DND-41 (cell line): ENCODE measurements at regions not wholly inside any gene's neighbourhood (a gene's known extent, or its start where the extent isn't known, plus 50 kb on each side); places are given as distances from the start of the nearest gene placed in this dataset.

ENCODE experiments used
- ATAC-seq: fragments of 200-7000 bp; cut with Tn5 transposase; 3 replicates; pipeline ENCODE4 v1.9.1; 2021; ENCODE audit warnings: low read depth; ENCODE audit not compliant: insufficient read depth
- DNase-seq: peaks from one replicate; pipeline ENCODE4 v3.0.0-alpha.2; 2020
- H2AFZ ChIP-seq: 2 replicates; pipeline ENCODE4 v1.6.0; 2012; ENCODE audit warnings: low read depth, low read length
- H3K27ac ChIP-seq: 2 replicates; pipeline ENCODE4 v1.5.1; 2012; ENCODE audit warnings: low read length, inconsistent platforms
- H3K27me3 ChIP-seq: fragments of 200-600 bp; sonication (generic); 2 replicates; pipeline ENCODE4 v1.6.0; 2012; ENCODE audit warnings: low read length, mild to moderate bottlenecking, inconsistent platforms; ENCODE audit not compliant: insufficient read depth, poor library complexity
- H3K36me3 ChIP-seq: 2 replicates; pipeline ENCODE4 v1.5.1; 2012; ENCODE audit warnings: low read length, inconsistent platforms; ENCODE audit not compliant: insufficient read depth
- H3K4me1 ChIP-seq: 2 replicates; pipeline ENCODE4 v1.5.1; 2012; ENCODE audit warnings: mild to moderate bottlenecking, low read length; ENCODE audit not compliant: insufficient read depth
- H3K4me2 ChIP-seq: 2 replicates; pipeline ENCODE4 v1.6.0; 2012; ENCODE audit warnings: mild to moderate bottlenecking, moderate library complexity, low read length, inconsistent platforms; ENCODE audit not compliant: insufficient read depth
- H3K4me3 ChIP-seq, 2 experiments: fragments of 200-600 bp in 1 of 2; shearing (Covaris generic) in 1 of 2; 2 replicates each; pipeline ENCODE4 v1.5.1; 2012 to 2016; ENCODE audit warnings: inconsistent platforms in 2 of 2, low read length in 2 of 2, mild to moderate bottlenecking in 2 of 2, low read depth in 1 of 2, moderate library complexity in 1 of 2
- H3K79me2 ChIP-seq: 2 replicates; pipeline ENCODE4 v1.6.0; 2012; ENCODE audit warnings: low read length, inconsistent platforms; ENCODE audit not compliant: insufficient read depth
- H3K9ac ChIP-seq: 2 replicates; pipeline ENCODE4 v1.6.0; 2012; ENCODE audit warnings: low read depth, mild to moderate bottlenecking, inconsistent platforms, low read length, moderate library complexity
- H3K9me3 ChIP-seq: 2 replicates; pipeline ENCODE4 v1.5.1; 2012; ENCODE audit warnings: low read length, moderate library complexity, mild to moderate bottlenecking, inconsistent platforms; ENCODE audit not compliant: insufficient read depth, severe bottlenecking
- H4K20me1 ChIP-seq: 2 replicates; pipeline ENCODE4 v1.6.0; 2012; ENCODE audit warnings: low read length; ENCODE audit not compliant: insufficient read depth
- EZH2 ChIP-seq: IDR thresholded peaks from 3 replicates; pipeline ENCODE4 v1.6.1; 2012; ENCODE audit warnings: borderline replicate concordance, low read depth, mild to moderate bottlenecking, moderate library complexity, low read length, inconsistent platforms; ENCODE audit not compliant: severe bottlenecking
- TF ChIP-seq, protein P1 (sequence below): IDR thresholded peaks from 2 replicates; pipeline ENCODE4 v1.5.1; 2012; ENCODE audit warnings: borderline replicate concordance, low read length, moderate library complexity, mild to moderate bottlenecking; ENCODE audit not compliant: poor library complexity, severe bottlenecking; ENCODE audit errors: extremely low read depth

DNA sequence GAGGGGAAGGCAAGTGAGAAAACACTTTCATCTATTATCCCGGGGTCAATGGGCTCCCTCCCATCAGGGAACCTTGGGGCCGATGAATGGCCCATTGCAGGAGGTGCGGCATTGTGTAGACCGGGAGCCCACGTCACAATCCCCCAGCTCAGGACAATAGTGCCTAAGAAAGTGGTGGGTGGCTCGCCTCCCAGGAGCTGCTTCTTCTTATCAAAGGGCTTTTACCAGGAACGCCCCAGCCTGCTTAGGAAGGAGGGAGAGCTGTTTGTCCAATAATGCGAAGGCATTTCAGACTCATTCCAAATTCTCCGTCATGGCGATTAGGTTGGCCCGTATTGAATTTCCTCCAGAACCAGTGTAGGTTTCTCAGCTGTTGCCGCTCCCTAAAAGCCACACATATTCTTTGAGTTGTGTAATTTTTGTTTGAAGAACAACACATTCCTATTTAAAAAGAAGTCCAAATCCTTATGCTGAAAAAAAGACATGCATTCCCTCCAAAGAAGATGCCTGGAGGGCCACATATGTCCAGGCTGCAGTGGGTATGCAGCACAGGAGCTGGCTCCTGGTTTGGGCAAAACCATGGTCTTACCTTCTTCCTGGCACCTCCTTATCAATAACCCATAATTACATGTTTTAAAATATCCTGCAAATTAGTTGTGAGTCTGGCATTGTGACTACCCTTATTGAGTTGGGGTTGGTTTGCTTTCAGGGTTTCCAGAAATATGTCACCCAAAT, 264.7 kb downstream of the MYCN start:
- H3K9me3 ChIP-seq: peaks cover 6% of the 10 kb centered on the region
- no peaks in the 10 kb centered on the region for H4K20me1 ChIP-seq
- H3K79me2 ChIP-seq: no peaks in the 10 kb centered on the region
- H3K36me3 ChIP-seq: no peaks in the 10 kb centered on the region
- ATAC-seq (no peak), DNase-seq (no peak)
- no peaks in the 10 kb centered on the region for H3K27me3 ChIP-seq
- no peak overlapping the region for H3K4me3 ChIP-seq
- no peak overlapping the region for H2AFZ ChIP-seq
- H3K4me1 ChIP-seq: no peaks in the 10 kb centered on the region
- H3K9ac ChIP-seq: no peak overlapping the region
- no peak overlapping the region for H3K4me2 ChIP-seq
- no peak overlapping the region for H3K27ac ChIP-seq
- TF ChIP-seq, protein P1, sequence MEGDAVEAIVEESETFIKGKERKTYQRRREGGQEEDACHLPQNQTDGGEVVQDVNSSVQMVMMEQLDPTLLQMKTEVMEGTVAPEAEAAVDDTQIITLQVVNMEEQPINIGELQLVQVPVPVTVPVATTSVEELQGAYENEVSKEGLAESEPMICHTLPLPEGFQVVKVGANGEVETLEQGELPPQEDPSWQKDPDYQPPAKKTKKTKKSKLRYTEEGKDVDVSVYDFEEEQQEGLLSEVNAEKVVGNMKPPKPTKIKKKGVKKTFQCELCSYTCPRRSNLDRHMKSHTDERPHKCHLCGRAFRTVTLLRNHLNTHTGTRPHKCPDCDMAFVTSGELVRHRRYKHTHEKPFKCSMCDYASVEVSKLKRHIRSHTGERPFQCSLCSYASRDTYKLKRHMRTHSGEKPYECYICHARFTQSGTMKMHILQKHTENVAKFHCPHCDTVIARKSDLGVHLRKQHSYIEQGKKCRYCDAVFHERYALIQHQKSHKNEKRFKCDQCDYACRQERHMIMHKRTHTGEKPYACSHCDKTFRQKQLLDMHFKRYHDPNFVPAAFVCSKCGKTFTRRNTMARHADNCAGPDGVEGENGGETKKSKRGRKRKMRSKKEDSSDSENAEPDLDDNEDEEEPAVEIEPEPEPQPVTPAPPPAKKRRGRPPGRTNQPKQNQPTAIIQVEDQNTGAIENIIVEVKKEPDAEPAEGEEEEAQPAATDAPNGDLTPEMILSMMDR: no peak
- no peak for TF ChIP-seq EZH2

DNA sequence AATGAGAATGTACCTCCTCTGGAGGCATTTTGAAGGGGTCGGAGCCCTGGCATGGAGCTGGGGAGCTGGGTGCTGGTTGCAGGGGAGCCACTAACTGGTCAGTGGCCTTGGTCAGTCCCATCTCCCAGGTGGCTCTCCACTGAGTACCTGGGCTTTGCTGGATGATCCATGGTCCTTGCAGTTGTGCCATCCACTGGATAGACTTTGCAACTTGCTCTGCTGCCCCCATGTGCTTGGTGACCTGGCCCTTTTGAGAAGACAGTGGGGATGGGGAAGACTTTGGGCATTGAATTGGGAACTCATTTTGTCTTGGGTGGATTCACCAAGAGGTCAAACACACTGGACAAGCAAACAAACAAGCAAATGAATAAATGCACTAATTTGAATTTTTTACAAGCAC, 263.9 kb downstream of the MYCN start:
- H3K9me3 ChIP-seq: peaks cover 6% of the 10 kb centered on the region
- TF ChIP-seq, protein P1: no peak
- no peak for TF ChIP-seq EZH2
- no peaks in the 10 kb centered on the region for H3K27me3 ChIP-seq

DNA sequence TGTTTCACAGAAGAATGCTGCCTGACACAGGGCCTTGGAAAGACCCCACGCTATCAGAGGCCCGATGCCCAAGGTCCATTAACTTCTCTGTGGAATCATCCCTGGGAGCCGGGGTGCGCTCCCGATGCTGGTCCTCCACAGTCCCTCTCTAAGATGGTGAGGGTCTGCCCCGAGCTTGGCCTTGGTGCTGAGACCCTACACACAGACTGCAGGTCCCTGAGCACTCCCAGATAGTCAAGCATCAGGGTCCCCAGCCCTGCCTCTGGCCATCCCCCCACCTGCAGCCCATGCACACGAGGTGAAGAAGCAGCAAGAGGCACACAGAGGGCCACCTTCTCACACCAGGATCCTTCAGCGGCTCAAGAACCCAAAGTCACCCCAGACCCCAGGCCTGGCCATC, 263.3 kb downstream of the MYCN start:
- no peak overlapping the region for H3K9ac ChIP-seq
- H3K27me3 ChIP-seq: no peaks in the 10 kb centered on the region
- H3K4me2 ChIP-seq: no peak overlapping the region
- no peaks in the 10 kb centered on the region for H3K79me2 ChIP-seq
- no peak overlapping the region for H3K4me3 ChIP-seq
- H2AFZ ChIP-seq: no peak overlapping the region
- no peak for DNase-seq
- no peak overlapping the region for H3K27ac ChIP-seq
- H3K36me3 ChIP-seq: no peaks in the 10 kb centered on the region
- H4K20me1 ChIP-seq: no peaks in the 10 kb centered on the region
- ATAC-seq: no peak
- TF ChIP-seq EZH2: no peak
- TF ChIP-seq, protein P1: no peak
- no peaks in the 10 kb centered on the region for H3K4me1 ChIP-seq
- peaks cover 6% of the 10 kb centered on the region for H3K9me3 ChIP-seq

More for the DNA sequence above, 263.9 kb downstream of the MYCN start:
- Histone ChIP-seq H3K79me2 (no peaks in the 10 kb centered on the region), H3K27ac (no peak overlapping the region), H3K4me1 (no peaks in the 10 kb centered on the region), H3K4me2 (no peak overlapping the region), H4K20me1 (no peaks in the 10 kb centered on the region), H3K4me3 (no peak overlapping the region), H2AFZ (no peak overlapping the region), H3K9ac (no peak overlapping the region), H3K36me3 (no peaks in the 10 kb centered on the region)
- ATAC-seq: no peak
- no peak for DNase-seq

DNA sequence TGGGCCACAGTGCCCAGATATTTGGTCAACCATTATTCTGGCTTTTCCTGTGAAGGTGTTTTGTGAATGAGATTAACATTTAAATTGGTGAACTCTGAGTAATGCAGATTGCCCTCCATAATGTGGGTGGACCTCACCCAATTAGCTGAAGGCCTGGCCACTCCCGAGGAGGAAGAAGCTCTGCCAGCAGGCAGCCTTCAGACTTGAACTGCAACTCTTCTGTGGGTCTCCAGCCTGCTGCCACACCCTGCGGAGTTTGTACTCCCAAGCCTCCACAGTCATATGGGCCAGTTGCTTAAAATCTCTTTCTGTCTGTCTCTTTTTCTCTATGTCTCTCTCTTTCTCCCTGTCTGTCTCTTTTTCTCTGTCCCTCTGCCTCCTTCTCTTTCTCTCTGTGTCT, 262.7 kb downstream of the MYCN start:
- TF ChIP-seq, protein P1: no peak
- no peak for TF ChIP-seq EZH2
- H3K4me1 ChIP-seq: no peaks in the 10 kb centered on the region
- no peaks in the 10 kb centered on the region for H3K27me3 ChIP-seq
- H2AFZ ChIP-seq: no peak overlapping the region
- H3K27ac ChIP-seq: no peak overlapping the region
- H4K20me1 ChIP-seq: no peaks in the 10 kb centered on the region
- no peak for ATAC-seq
- H3K79me2 ChIP-seq: no peaks in the 10 kb centered on the region
- H3K9me3 ChIP-seq: peaks cover 1% of the 10 kb centered on the region
- H3K4me2 ChIP-seq: no peak overlapping the region
- H3K9ac ChIP-seq: no peak overlapping the region
- DNase-seq: no peak
- no peak overlapping the region for H3K4me3 ChIP-seq
- no peaks in the 10 kb centered on the region for H3K36me3 ChIP-seq
